ENCODE measurements at regions not wholly inside any gene's neighbourhood (a gene's known extent, or its start where the extent isn't known, plus 50 kb on each side); places are given as distances from the start of the nearest gene placed in this dataset.

- TF ChIP-seq PATZ1 (CRISPR knock-in tag; IDR thresholded peaks at IDR 0.05; ENCODE audit: borderline replicate concordance): no peak
Observed at GRCh38 chr11:128156486-128156885, 430.9 kb downstream of the ETS1 start (continued).

- ATAC-seq: no peak
- no peak for TF ChIP-seq ZFP3 (CRISPR knock-in tag; IDR thresholded peaks at IDR 0.05)
- no peak for TF ChIP-seq POU6F1 (CRISPR knock-in tag; IDR thresholded peaks at IDR 0.05; ENCODE audit: borderline replicate concordance, low read depth)
- TF ChIP-seq ESRRG (CRISPR knock-in tag; IDR thresholded peaks at IDR 0.05): no peak
- TF ChIP-seq OSR1 (CRISPR knock-in tag; IDR thresholded peaks at IDR 0.05): no peak
- no peak for TF ChIP-seq TOX (CRISPR knock-in tag; IDR thresholded peaks at IDR 0.05; ENCODE audit: borderline replicate concordance)
- no peak for TF ChIP-seq TCF4 (CRISPR knock-in tag; IDR thresholded peaks at IDR 0.05; ENCODE audit: borderline replicate concordance)
- no peak for TF ChIP-seq PATZ1 (CRISPR knock-in tag; IDR thresholded peaks at IDR 0.05; ENCODE audit: borderline replicate concordance)
- no peak for TF ChIP-seq ISL1 (CRISPR knock-in tag; IDR thresholded peaks at IDR 0.05)
- no peak for TF ChIP-seq ZC3H10 (CRISPR knock-in tag; IDR thresholded peaks at IDR 0.05)
- no peak for TF ChIP-seq ZNF70 (CRISPR knock-in tag; IDR thresholded peaks at IDR 0.05)
- TF ChIP-seq PPARA (CRISPR knock-in tag; IDR thresholded peaks at IDR 0.05; ENCODE audit: borderline replicate concordance): no peak
- no peak for TF ChIP-seq ZNF565 (CRISPR knock-in tag; conservative IDR thresholded peaks at IDR 0.05; ENCODE audit: low read depth)
- TF ChIP-seq CREB5 (CRISPR knock-in tag; IDR thresholded peaks at IDR 0.05; ENCODE audit: low read depth): no peak
- no peak for TF ChIP-seq ZNF8 (CRISPR knock-in tag; IDR thresholded peaks at IDR 0.05)
- no peak for TF ChIP-seq CSRNP3 (CRISPR knock-in tag; IDR thresholded peaks at IDR 0.05)
- no peak for TF ChIP-seq RARB (CRISPR knock-in tag; IDR thresholded peaks at IDR 0.05)
Observed at GRCh38 chr11:128155590-128155989, 431.8 kb downstream of the ETS1 start.

- no peak for ATAC-seq
- no peak for TF ChIP-seq OSR1 (CRISPR knock-in tag; IDR thresholded peaks at IDR 0.05)
- TF ChIP-seq TCF4 (CRISPR knock-in tag; IDR thresholded peaks at IDR 0.05; ENCODE audit: borderline replicate concordance): no peak
- no peak for TF ChIP-seq PATZ1 (CRISPR knock-in tag; IDR thresholded peaks at IDR 0.05; ENCODE audit: borderline replicate concordance)
- TF ChIP-seq ZNF70 (CRISPR knock-in tag; IDR thresholded peaks at IDR 0.05): no peak
- TF ChIP-seq ESRRG (CRISPR knock-in tag; IDR thresholded peaks at IDR 0.05): no peak
- TF ChIP-seq BACH2 (CRISPR knock-in tag; IDR thresholded peaks at IDR 0.05; ENCODE audit: borderline replicate concordance): no peak
- no peak for TF ChIP-seq TOX (CRISPR knock-in tag; IDR thresholded peaks at IDR 0.05; ENCODE audit: borderline replicate concordance)
- no peak for TF ChIP-seq ZC3H10 (CRISPR knock-in tag; IDR thresholded peaks at IDR 0.05)
- TF ChIP-seq SNAI2 (CRISPR knock-in tag; IDR thresholded peaks at IDR 0.05): no peak
- TF ChIP-seq CSRNP3 (CRISPR knock-in tag; IDR thresholded peaks at IDR 0.05): no peak
- no peak for TF ChIP-seq POU6F1 (CRISPR knock-in tag; IDR thresholded peaks at IDR 0.05; ENCODE audit: borderline replicate concordance, low read depth)
- TF ChIP-seq RARB (CRISPR knock-in tag; IDR thresholded peaks at IDR 0.05): no peak
Observed at GRCh38 chr11:128153697-128154048, 433.7 kb downstream of the ETS1 start.
